Endodermal cell (in vitro differentiated cells): ENCODE measurements at regions not wholly inside any gene's neighbourhood (a gene's known extent, or its start where the extent isn't known, plus 50 kb on each side); places are given as distances from the start of the nearest gene placed in this dataset.

ENCODE experiments used
- DNase-seq: peaks from one replicate; pipeline ENCODE4 v3.0.0-alpha.2; 2017
- H3K27ac ChIP-seq: 2 replicates; pipeline ENCODE4 v1.5.1; 2013; ENCODE audit warnings: mild to moderate bottlenecking, low read depth, low read length, moderate library complexity
- H3K27me3 ChIP-seq: 2 replicates; pipeline ENCODE4 v1.6.1; 2013; ENCODE audit warnings: mild to moderate bottlenecking, low read length, moderate library complexity; ENCODE audit not compliant: insufficient read depth, control insufficient read depth, poor library complexity, severe bottlenecking
- H3K36me3 ChIP-seq: 2 replicates; pipeline ENCODE4 v1.7.0; 2013; ENCODE audit warnings: mild to moderate bottlenecking, low read length, moderate library complexity; ENCODE audit not compliant: control insufficient read depth, insufficient read depth
- H3K4me1 ChIP-seq: one replicate; pipeline ENCODE4 v1.7.0; 2013; ENCODE audit warnings: low read length; ENCODE audit not compliant: control insufficient read depth, insufficient read depth
- H3K4me3 ChIP-seq: 2 replicates; pipeline ENCODE4 v1.5.1; 2013; ENCODE audit warnings: mild to moderate bottlenecking, low read length, moderate library complexity
- H3K9ac ChIP-seq: 2 replicates; pipeline ENCODE4 v1.6.1; 2013; ENCODE audit warnings: mild to moderate bottlenecking, low read length, moderate library complexity; ENCODE audit not compliant: poor library complexity, severe bottlenecking; ENCODE audit errors: extremely low read depth
- H3K9me3 ChIP-seq: 2 replicates; pipeline ENCODE4 v1.6.1; 2013; ENCODE audit warnings: mild to moderate bottlenecking, low read length, moderate library complexity; ENCODE audit not compliant: control insufficient read depth
- H3K27ac Mint-ChIP-seq: 2 replicates; pipeline ENCODE4 v1.8.0; 2020; ENCODE audit warnings: mixed read lengths
- H3K27me3 Mint-ChIP-seq: 2 replicates; pipeline ENCODE4 v1.8.0; 2021; ENCODE audit warnings: mild to moderate bottlenecking, mixed read lengths; ENCODE audit not compliant: insufficient read depth
- H3K36me3 Mint-ChIP-seq: 2 replicates; pipeline ENCODE4 v1.8.0; 2020; ENCODE audit warnings: low read depth, mixed read lengths
- H3K4me1 Mint-ChIP-seq: 2 replicates; pipeline ENCODE4 v1.8.0; 2020; ENCODE audit warnings: mixed read lengths
- H3K4me3 Mint-ChIP-seq: 2 replicates; pipeline ENCODE4 v1.8.0; 2020; ENCODE audit warnings: mild to moderate bottlenecking, moderate library complexity, mixed read lengths
- H3K9me3 Mint-ChIP-seq: 2 replicates; pipeline ENCODE4 v1.8.0; 2020; ENCODE audit warnings: mild to moderate bottlenecking, mixed read lengths
- CTCF ChIP-seq: fragments of 200-600 bp; sonication (generic); conservative IDR thresholded peaks from 2 replicates; pipeline ENCODE4 v1.5.0; 2021; ENCODE audit warnings: antibody characterized with exemption, mild to moderate bottlenecking
- WGBS, 2 experiments: methylation state at CpG; one replicate each; pipeline versions ENCODE4 v1.1.5 to v1.1.7; 2013; ENCODE audit warnings: missing lambda C conversion rate in 2 of 2, mixed read lengths in 1 of 2; ENCODE audit not compliant: insufficient coverage in 1 of 2, insufficient read length in 1 of 2; 5-methylcytosine and 5-hydroxymethylcytosine counted together

- Mint-ChIP-seq H3K4me3 (no peak overlapping the region), H3K4me1 (no peaks in the 10 kb centered on the region), H3K27ac (no peak overlapping the region), H3K27me3 (peaks cover 25% of the 10 kb centered on the region), H3K9me3 (no peaks in the 10 kb centered on the region), H3K36me3 (no peaks in the 10 kb centered on the region)
- Histone ChIP-seq H3K9me3 (no peaks in the 10 kb centered on the region), H3K4me1 (no peaks in the 10 kb centered on the region), H3K27me3 (peaks cover 30% of the 10 kb centered on the region), H3K4me3 (no peak overlapping the region), H3K27ac (no peak overlapping the region), H3K36me3 (no peaks in the 10 kb centered on the region), H3K9ac (no peak overlapping the region)
- DNase-seq, result no peak
- no peak for TF ChIP-seq CTCF
- WGBS, 2 experiments, result 89% methylated on average over 6 of the region's 6 CpGs; no CpG with 5 or more reads in 1 of the 2 experiments
Measured at GRCh38 chr4:18540349-18540748, 518.8 kb upstream of the LCORL start.

GRCh38 chr4:18538121-18538520 lies 516.6 kb upstream of the LCORL start:
- Mint-ChIP-seq H3K27me3 (peaks cover 22% of the 10 kb centered on the region), H3K9me3 (no peaks in the 10 kb centered on the region), H3K27ac (no peak overlapping the region), H3K36me3 (no peaks in the 10 kb centered on the region), H3K4me1 (no peaks in the 10 kb centered on the region), H3K4me3 (no peak overlapping the region)
- WGBS, 2 experiments, result 0% methylated on average over 1 of the region's 2 CpGs; no CpG with 5 or more reads in 1 of the 2 experiments
- Histone ChIP-seq H3K9ac (no peak overlapping the region), H3K27ac (no peak overlapping the region), H3K27me3 (peaks cover 11% of the 10 kb centered on the region), H3K4me3 (no peak overlapping the region), H3K4me1 (no peaks in the 10 kb centered on the region), H3K9me3 (no peaks in the 10 kb centered on the region), H3K36me3 (no peaks in the 10 kb centered on the region)
- no peak for TF ChIP-seq CTCF
- no peak for DNase-seq

GRCh38 chr4:18536428-18536827 lies 514.9 kb upstream of the LCORL start:
- no peak overlapping the region for H3K27ac Mint-ChIP-seq
- H3K36me3 ChIP-seq, result no peaks in the 10 kb centered on the region
- H3K36me3 Mint-ChIP-seq, result no peaks in the 10 kb centered on the region
- no peak overlapping the region for H3K4me3 Mint-ChIP-seq
- no peak overlapping the region for H3K9ac ChIP-seq
- peak; percentile 64 for DNase-seq
- no peaks in the 10 kb centered on the region for H3K4me1 ChIP-seq
- H3K9me3 Mint-ChIP-seq, result no peaks in the 10 kb centered on the region
- no peaks in the 10 kb centered on the region for H3K4me1 Mint-ChIP-seq
- H3K27me3 ChIP-seq, result no peaks in the 10 kb centered on the region
- H3K27ac ChIP-seq, result no peak overlapping the region
- WGBS, 2 experiments, result 83 to 100% methylated on average over 1 to 2 of the region's 2 CpGs
- peak; percentile 76 for TF ChIP-seq CTCF
- no peaks in the 10 kb centered on the region for H3K9me3 ChIP-seq
- H3K4me3 ChIP-seq, result no peak overlapping the region
- peaks cover 9% of the 10 kb centered on the region for H3K27me3 Mint-ChIP-seq
